M059J (cell line): ENCODE measurements at regions not wholly inside any gene's neighbourhood (a gene's known extent, or its start where the extent isn't known, plus 50 kb on each side); places are given as distances from the start of the nearest gene placed in this dataset.

Experiments
- DNase-seq: peaks from one replicate; pipeline ENCODE4 v3.0.0-alpha.2; 2012; ENCODE audit warnings: low read depth

GRCh38 chr5:20654033-20654432 lies 666.0 kb upstream of the CDH18 start:
- DNase-seq: no peak

GRCh38 chr5:20649966-20650365 lies 662.0 kb upstream of the CDH18 start:
- peak; percentile 21 for DNase-seq

GRCh38 chr5:20648981-20649380 lies 661.0 kb upstream of the CDH18 start:
- no peak for DNase-seq

GRCh38 chr5:20636686-20637085 lies 648.7 kb upstream of the CDH18 start:
- no peak for DNase-seq

- no peak for DNase-seq
Observed at GRCh38 chr5:20619591-20619990, 631.6 kb upstream of the CDH18 start.

GRCh38 chr5:20618340-20618739 lies 630.3 kb upstream of the CDH18 start:
- no peak for DNase-seq

GRCh38 chr5:20617841-20618240 lies 629.8 kb upstream of the CDH18 start:
- DNase-seq: no peak

GRCh38 chr5:20615888-20616563 lies 628.0 kb upstream of the CDH18 start:
- no peak for DNase-seq

GRCh38 chr5:20611620-20612019 lies 623.6 kb upstream of the CDH18 start:
- DNase-seq: no peak

GRCh38 chr5:20610681-20611080 lies 622.7 kb upstream of the CDH18 start:
- DNase-seq: no peak

GRCh38 chr5:20609126-20609525 lies 621.1 kb upstream of the CDH18 start:
- no peak for DNase-seq

GRCh38 chr5:20608567-20608966 lies 620.6 kb upstream of the CDH18 start:
- no peak for DNase-seq

- no peak for DNase-seq
Observed at GRCh38 chr5:20605732-20606525, 617.9 kb upstream of the CDH18 start.

GRCh38 chr5:20604992-20605391 lies 617.0 kb upstream of the CDH18 start:
- DNase-seq: no peak

GRCh38 chr5:20601678-20602100 lies 613.7 kb upstream of the CDH18 start:
- DNase-seq: peak; percentile 72

GRCh38 chr5:20590356-20590755 lies 602.4 kb upstream of the CDH18 start:
- DNase-seq: no peak

GRCh38 chr5:20575571-20575970 lies 587.6 kb upstream of the CDH18 start:
- peak; percentile 4 for DNase-seq

GRCh38 chr5:20574576-20574975 lies 586.6 kb upstream of the CDH18 start:
- no peak for DNase-seq

GRCh38 chr5:20572614-20573013 lies 584.6 kb upstream of the CDH18 start:
- peak; percentile 53 for DNase-seq

GRCh38 chr5:20570486-20570885 lies 582.5 kb upstream of the CDH18 start:
- no peak for DNase-seq

- no peak for DNase-seq
Observed at GRCh38 chr5:20562544-20562943, 574.5 kb upstream of the CDH18 start.

GRCh38 chr5:20559845-20560244 lies 571.8 kb upstream of the CDH18 start:
- peak; percentile 43 for DNase-seq

- peak; percentile 41 for DNase-seq
Observed at GRCh38 chr5:20556115-20556763, 568.2 kb upstream of the CDH18 start.
